ENCODE measurements at regions not wholly inside any gene's neighbourhood (a gene's known extent, or its start where the extent isn't known, plus 50 kb on each side); places are given as distances from the start of the nearest gene placed in this dataset.

DNA sequence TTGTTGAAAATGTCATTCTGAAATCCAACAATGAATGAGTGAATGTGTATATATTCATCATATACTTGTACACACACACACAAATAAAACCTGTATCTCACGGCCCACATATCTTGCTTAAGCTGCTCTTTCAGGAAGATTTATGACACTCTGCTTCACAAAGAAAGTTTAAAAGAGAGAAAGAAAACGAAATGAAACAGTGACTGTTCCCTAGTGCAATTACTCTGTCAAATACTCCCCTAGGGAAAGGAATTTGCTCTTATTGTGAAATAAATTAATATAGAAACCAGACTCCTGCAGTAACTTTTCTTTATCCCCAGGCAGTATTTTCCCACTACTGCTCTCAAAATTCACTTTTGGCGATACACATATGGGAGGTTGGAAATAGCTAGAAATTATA lies 329.1 kb downstream of the VPS13C start:
- TF ChIP-seq, protein P1, sequence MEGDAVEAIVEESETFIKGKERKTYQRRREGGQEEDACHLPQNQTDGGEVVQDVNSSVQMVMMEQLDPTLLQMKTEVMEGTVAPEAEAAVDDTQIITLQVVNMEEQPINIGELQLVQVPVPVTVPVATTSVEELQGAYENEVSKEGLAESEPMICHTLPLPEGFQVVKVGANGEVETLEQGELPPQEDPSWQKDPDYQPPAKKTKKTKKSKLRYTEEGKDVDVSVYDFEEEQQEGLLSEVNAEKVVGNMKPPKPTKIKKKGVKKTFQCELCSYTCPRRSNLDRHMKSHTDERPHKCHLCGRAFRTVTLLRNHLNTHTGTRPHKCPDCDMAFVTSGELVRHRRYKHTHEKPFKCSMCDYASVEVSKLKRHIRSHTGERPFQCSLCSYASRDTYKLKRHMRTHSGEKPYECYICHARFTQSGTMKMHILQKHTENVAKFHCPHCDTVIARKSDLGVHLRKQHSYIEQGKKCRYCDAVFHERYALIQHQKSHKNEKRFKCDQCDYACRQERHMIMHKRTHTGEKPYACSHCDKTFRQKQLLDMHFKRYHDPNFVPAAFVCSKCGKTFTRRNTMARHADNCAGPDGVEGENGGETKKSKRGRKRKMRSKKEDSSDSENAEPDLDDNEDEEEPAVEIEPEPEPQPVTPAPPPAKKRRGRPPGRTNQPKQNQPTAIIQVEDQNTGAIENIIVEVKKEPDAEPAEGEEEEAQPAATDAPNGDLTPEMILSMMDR (IDR thresholded peaks at IDR 0.05; ENCODE audit: poor library complexity) = no peak
- TF ChIP-seq EZH2phosphoT487 (IDR thresholded peaks at IDR 0.05; ENCODE audit: low read depth, severe bottlenecking, unreplicated experiment) = no peak
